WTC11 (cell line): ENCODE measurements at regions not wholly inside any gene's neighbourhood (a gene's known extent, or its start where the extent isn't known, plus 50 kb on each side); places are given as distances from the start of the nearest gene placed in this dataset.

Source experiments
- ATAC-seq: fragments of 200-7000 bp; cut with Tn5 transposase; 2 replicates; pipeline ENCODE4 v1.10.0; 2021; ENCODE audit warnings: mild to moderate bottlenecking, moderate library complexity
- CTCF ChIA-PET: fragments of 300-600 bp; sonication (Branson Sonifier 250); formaldehyde crosslinking; loops from one replicate; lab custom pipeline; 2021; ENCODE audit warnings: antibody characterized with exemption; lab: Charles Lee
- POLR2A ChIA-PET: fragments of 350-600 bp; sonication (Branson Sonifier 250); formaldehyde crosslinking; loops from one replicate; lab custom pipeline; 2021; ENCODE audit warnings: antibody characterized with exemption; lab: Charles Lee
- DNase-seq: peaks from one replicate; pipeline ENCODE4 v3.0.0; 2021; ENCODE audit warnings: low spot score
- H3K27ac Mint-ChIP-seq: 2 replicates; pipeline ENCODE4 v1.8.0; 2021; ENCODE audit warnings: mixed read lengths
- H3K27me3 Mint-ChIP-seq: 2 replicates; pipeline ENCODE4 v1.8.0; 2021; ENCODE audit warnings: low read depth, mild to moderate bottlenecking, moderate library complexity, mixed read lengths
- H3K36me3 Mint-ChIP-seq: 2 replicates; pipeline ENCODE4 v1.8.0; 2021; ENCODE audit warnings: mixed read lengths
- H3K4me1 Mint-ChIP-seq: 2 replicates; pipeline ENCODE4 v1.8.0; 2022; ENCODE audit warnings: mixed read lengths
- H3K4me3 Mint-ChIP-seq: 2 replicates; pipeline ENCODE4 v1.8.0; 2021; ENCODE audit warnings: mild to moderate bottlenecking, moderate library complexity, mixed read lengths
- H3K9me3 Mint-ChIP-seq: 2 replicates; pipeline ENCODE4 v1.8.0; 2021; ENCODE audit warnings: mixed read lengths
- ATF3 ChIP-seq: sonication (generic); formaldehyde crosslinking; conservative IDR thresholded peaks from 2 replicates; pipeline ENCODE4 v1.8.1; 2022; ENCODE audit warnings: mild to moderate bottlenecking, missing genetic modification reagents
- CDX4 ChIP-seq: fragments of 250-450 bp; sonication (Bioruptor Pico); IDR thresholded peaks from 2 replicates; pipeline ENCODE4 v1.9.0; 2021; ENCODE audit warnings: moderate library complexity, mild to moderate bottlenecking, inconsistent platforms, borderline replicate concordance
- CREM ChIP-seq: sonication (generic); formaldehyde crosslinking; IDR thresholded peaks from 2 replicates; pipeline ENCODE4 v1.8.1; 2022; ENCODE audit warnings: mild to moderate bottlenecking, missing genetic modification reagents, moderate library complexity
- E2F4 ChIP-seq: sonication (generic); formaldehyde crosslinking; IDR thresholded peaks from 2 replicates; pipeline ENCODE4 v1.8.1; 2022; ENCODE audit warnings: low read depth, mild to moderate bottlenecking, moderate library complexity, missing genetic modification reagents, borderline replicate concordance
- FOXP1 ChIP-seq: sonication (generic); formaldehyde crosslinking; IDR thresholded peaks from 2 replicates; pipeline ENCODE4 v1.8.0; 2022; ENCODE audit warnings: missing genetic modification reagents, mild to moderate bottlenecking, moderate library complexity, borderline replicate concordance
- GABPB1 ChIP-seq: sonication (generic); formaldehyde crosslinking; IDR thresholded peaks from 2 replicates; pipeline ENCODE4 v1.8.1; 2023; ENCODE audit warnings: mild to moderate bottlenecking, missing genetic modification reagents
- MXD4 ChIP-seq: fragments of 250-450 bp; sonication (Bioruptor Pico); IDR thresholded peaks from 2 replicates; pipeline ENCODE4 v1.8.0; 2021; ENCODE audit warnings: mild to moderate bottlenecking, moderate library complexity, borderline replicate concordance
- NFATC4 ChIP-seq: fragments of 250-450 bp; sonication (Bioruptor Pico); IDR thresholded peaks from 2 replicates; pipeline ENCODE4 v1.9.0; 2021; ENCODE audit warnings: mild to moderate bottlenecking
- NFE2L1 ChIP-seq: sonication (generic); formaldehyde crosslinking; IDR thresholded peaks from 2 replicates; pipeline ENCODE4 v1.8.1; 2023; ENCODE audit warnings: missing genetic modification reagents
- SMAD4 ChIP-seq: sonication (generic); formaldehyde crosslinking; IDR thresholded peaks from 2 replicates; pipeline ENCODE4 v1.8.0; 2022; ENCODE audit warnings: mild to moderate bottlenecking, missing genetic modification reagents
- SP1 ChIP-seq: sonication (generic); formaldehyde crosslinking; conservative IDR thresholded peaks from 2 replicates; pipeline ENCODE4 v1.8.1; 2022; ENCODE audit warnings: missing genetic modification reagents
- TEAD1 ChIP-seq: sonication (generic); formaldehyde crosslinking; IDR thresholded peaks from 2 replicates; pipeline ENCODE4 v1.8.0; 2022; ENCODE audit warnings: mild to moderate bottlenecking, missing genetic modification reagents
- TP53 ChIP-seq: sonication (generic); formaldehyde crosslinking; IDR thresholded peaks from 2 replicates; pipeline ENCODE4 v1.8.1; 2023; ENCODE audit warnings: mild to moderate bottlenecking, missing genetic modification reagents
- USF1 ChIP-seq: sonication (generic); formaldehyde crosslinking; IDR thresholded peaks from 2 replicates; pipeline ENCODE4 v1.8.0; 2022; ENCODE audit warnings: mild to moderate bottlenecking, missing genetic modification reagents
- ZBTB21 ChIP-seq: sonication (generic); formaldehyde crosslinking; IDR thresholded peaks from 2 replicates; pipeline ENCODE4 v1.8.1; 2023; ENCODE audit warnings: mild to moderate bottlenecking, missing genetic modification reagents, borderline replicate concordance
- ZNF138 ChIP-seq: sonication (generic); formaldehyde crosslinking; conservative IDR thresholded peaks from 2 replicates; pipeline ENCODE4 v1.8.1; 2022; ENCODE audit warnings: mild to moderate bottlenecking, moderate library complexity, missing genetic modification reagents
- ZNF317 ChIP-seq: sonication (generic); formaldehyde crosslinking; IDR thresholded peaks from 2 replicates; pipeline ENCODE4 v1.8.1; 2023; ENCODE audit warnings: low read depth, mild to moderate bottlenecking, moderate library complexity, missing genetic modification reagents, borderline replicate concordance
- ZNF671 ChIP-seq: fragments of 250-450 bp; sonication (Bioruptor Pico); IDR thresholded peaks from 2 replicates; pipeline ENCODE4 v1.8.0; 2021; ENCODE audit warnings: mild to moderate bottlenecking
- TF ChIP-seq, protein P1 (sequence below): sonication (generic); formaldehyde crosslinking; IDR thresholded peaks from 2 replicates; pipeline ENCODE4 v1.8.1; 2022; ENCODE audit warnings: missing genetic modification reagents, borderline replicate concordance
- TF ChIP-seq, protein P2 (sequence below): fragments of 250-450 bp; sonication (Bioruptor Pico); IDR thresholded peaks from 2 replicates; pipeline ENCODE4 v1.9.0; 2021; ENCODE audit warnings: mild to moderate bottlenecking
- TF ChIP-seq, protein P3 (sequence below): sonication (generic); formaldehyde crosslinking; IDR thresholded peaks from 2 replicates; pipeline ENCODE4 v1.8.0; 2022; ENCODE audit warnings: mild to moderate bottlenecking, missing genetic modification reagents
- TF ChIP-seq, protein P4 (sequence below): sonication (generic); formaldehyde crosslinking; IDR thresholded peaks from 2 replicates; pipeline ENCODE4 v1.8.1; 2023; ENCODE audit warnings: mild to moderate bottlenecking, missing genetic modification reagents, moderate library complexity

DNA sequence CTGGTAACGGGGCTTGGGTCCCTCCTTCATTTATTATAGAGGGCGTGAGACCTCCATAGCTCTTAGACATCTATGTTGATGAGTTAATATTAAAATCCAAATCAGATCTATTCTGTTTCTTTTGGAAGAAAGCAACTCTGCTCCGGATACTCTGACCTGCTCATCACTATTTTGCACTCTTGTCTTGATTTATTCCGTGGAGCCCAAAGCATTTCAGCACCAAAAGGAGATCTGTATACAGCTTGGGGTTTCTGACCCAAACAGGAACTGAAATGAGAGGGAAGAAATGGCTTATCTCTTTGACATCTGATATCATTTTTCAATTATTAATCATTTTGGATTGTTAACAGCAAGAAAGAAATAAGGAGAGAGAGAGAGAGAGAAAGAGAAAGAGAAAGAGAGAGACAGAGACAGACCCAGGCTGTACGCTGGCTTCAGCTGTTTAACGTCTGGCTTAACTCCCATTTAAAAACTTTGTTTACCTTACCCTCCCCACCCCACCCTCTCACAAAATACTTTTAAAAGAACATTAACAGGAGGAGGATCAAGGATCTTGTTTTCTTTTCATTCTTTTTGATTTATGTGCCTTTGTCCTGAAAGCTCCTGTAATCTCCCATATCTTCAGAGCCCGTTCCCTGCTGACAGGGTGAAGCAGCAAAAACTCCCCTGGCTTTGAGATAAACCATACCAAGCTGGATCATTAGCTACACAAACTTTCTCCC is 231.4 kb upstream of the TUT7 start (continued):
- TF ChIP-seq CDX4 (CRISPR knock-in tag): no peak

- ATAC-seq (no peak), DNase-seq (no peak)
- H3K4me3 Mint-ChIP-seq: no peak overlapping the region
- H3K4me1 Mint-ChIP-seq: peaks cover 28% of the 10 kb centered on the region
- H3K9me3 Mint-ChIP-seq: no peaks in the 10 kb centered on the region
- no peaks in the 10 kb centered on the region for H3K27me3 Mint-ChIP-seq
- no peak overlapping the region for H3K27ac Mint-ChIP-seq
- POLR2A ChIA-PET: no interaction called here
- TF ChIP-seq, protein P1, sequence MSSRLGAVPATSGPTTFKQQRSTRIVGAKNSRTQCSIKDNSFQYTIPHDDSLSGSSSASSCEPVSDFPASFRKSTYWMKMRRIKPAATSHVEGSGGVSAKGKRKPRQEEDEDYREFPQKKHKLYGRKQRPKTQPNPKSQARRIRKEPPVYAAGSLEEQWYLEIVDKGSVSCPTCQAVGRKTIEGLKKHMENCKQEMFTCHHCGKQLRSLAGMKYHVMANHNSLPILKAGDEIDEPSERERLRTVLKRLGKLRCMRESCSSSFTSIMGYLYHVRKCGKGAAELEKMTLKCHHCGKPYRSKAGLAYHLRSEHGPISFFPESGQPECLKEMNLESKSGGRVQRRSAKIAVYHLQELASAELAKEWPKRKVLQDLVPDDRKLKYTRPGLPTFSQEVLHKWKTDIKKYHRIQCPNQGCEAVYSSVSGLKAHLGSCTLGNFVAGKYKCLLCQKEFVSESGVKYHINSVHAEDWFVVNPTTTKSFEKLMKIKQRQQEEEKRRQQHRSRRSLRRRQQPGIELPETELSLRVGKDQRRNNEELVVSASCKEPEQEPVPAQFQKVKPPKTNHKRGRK (CRISPR knock-in tag): no peak
- no peak for TF ChIP-seq ZNF671 (CRISPR knock-in tag)
- no peak for TF ChIP-seq ZBTB21
- TF ChIP-seq, protein P2, sequence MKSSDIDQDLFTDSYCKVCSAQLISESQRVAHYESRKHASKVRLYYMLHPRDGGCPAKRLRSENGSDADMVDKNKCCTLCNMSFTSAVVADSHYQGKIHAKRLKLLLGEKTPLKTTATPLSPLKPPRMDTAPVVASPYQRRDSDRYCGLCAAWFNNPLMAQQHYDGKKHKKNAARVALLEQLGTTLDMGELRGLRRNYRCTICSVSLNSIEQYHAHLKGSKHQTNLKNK (CRISPR knock-in tag): no peak
- TF ChIP-seq, protein P3, sequence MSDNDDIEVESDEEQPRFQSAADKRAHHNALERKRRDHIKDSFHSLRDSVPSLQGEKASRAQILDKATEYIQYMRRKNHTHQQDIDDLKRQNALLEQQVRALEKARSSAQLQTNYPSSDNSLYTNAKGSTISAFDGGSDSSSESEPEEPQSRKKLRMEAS (CRISPR knock-in tag): no peak
- TF ChIP-seq ZNF317 (CRISPR knock-in tag): no peak
- CTCF ChIA-PET: interaction anchor here (0.6 kb wide), 1 partner anchor 100 kb away, joined by 3 read pairs; no protein-coding TSS in a partner anchor
- no peaks in the 10 kb centered on the region for H3K36me3 Mint-ChIP-seq
Measured at GRCh38 chr9:86580688-86581087, 226.5 kb upstream of the TUT7 start.

- ATAC-seq (no peak), DNase-seq (no peak)
- Mint-ChIP-seq H3K9me3 (peaks cover 5% of the 10 kb centered on the region; the same call in 1 of the 2 replicates), H3K4me1 (peaks cover 26% of the 10 kb centered on the region), H3K36me3 (no peaks in the 10 kb centered on the region), H3K4me3 (no peak overlapping the region), H3K27ac (no peak overlapping the region), H3K27me3 (no peaks in the 10 kb centered on the region)
- POLR2A ChIA-PET: no interaction called here
- CTCF ChIA-PET: interaction anchor here (1.1 kb wide), 1 partner anchor 90 kb away, joined by 3 read pairs; no protein-coding TSS in a partner anchor
- no peak for TF ChIP-seq SMAD4
- TF ChIP-seq, protein P3 (CRISPR knock-in tag): no peak
- TF ChIP-seq CREM: no peak
- no peak for TF ChIP-seq SP1 (CRISPR knock-in tag)
- TF ChIP-seq NFATC4: no peak
- TF ChIP-seq FOXP1 (CRISPR knock-in tag): no peak
- TF ChIP-seq NFE2L1 (CRISPR knock-in tag): no peak
- no peak for TF ChIP-seq MXD4
- TF ChIP-seq, protein P1 (CRISPR knock-in tag): no peak
- TF ChIP-seq E2F4: no peak
- no peak for TF ChIP-seq TP53 (CRISPR knock-in tag)
- TF ChIP-seq, protein P4, sequence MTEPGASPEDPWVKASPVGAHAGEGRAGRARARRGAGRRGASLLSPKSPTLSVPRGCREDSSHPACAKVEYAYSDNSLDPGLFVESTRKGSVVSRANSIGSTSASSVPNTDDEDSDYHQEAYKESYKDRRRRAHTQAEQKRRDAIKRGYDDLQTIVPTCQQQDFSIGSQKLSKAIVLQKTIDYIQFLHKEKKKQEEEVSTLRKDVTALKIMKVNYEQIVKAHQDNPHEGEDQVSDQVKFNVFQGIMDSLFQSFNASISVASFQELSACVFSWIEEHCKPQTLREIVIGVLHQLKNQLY (CRISPR knock-in tag): no peak
- no peak for TF ChIP-seq CDX4 (CRISPR knock-in tag)
- TF ChIP-seq USF1 (CRISPR knock-in tag): no peak
- TF ChIP-seq ATF3: no peak
- no peak for TF ChIP-seq GABPB1
- no peak for TF ChIP-seq TEAD1 (CRISPR knock-in tag)
- TF ChIP-seq ZNF138 (CRISPR knock-in tag): no peak
- TF ChIP-seq, all 79 proteins: peak for 0
Measured at GRCh38 chr9:86578722-86579121, 224.5 kb upstream of the TUT7 start.
